Right renal pelvis (tissue), 4 donors: ENCODE measurements at regions not wholly inside any gene's neighbourhood (a gene's known extent, or its start where the extent isn't known, plus 50 kb on each side); places are given as distances from the start of the nearest gene placed in this dataset.
"Not testable (repeated sequence)": the region's sequence is repeated elsewhere in the genome, so short reads cannot be mapped to it uniquely, and the experiment has no call there.

Experiments
- DNase-seq, 4 donors: peaks; one replicate each; pipeline ENCODE4 v3.0.0-alpha.2; 2013; ENCODE audit warnings: low read depth in 4 of 4, low spot score in 3 of 4, missing footprints in 1 of 4

GRCh38 chrX:108896349-108896748, 160.0 kb upstream of the IRS4 start:
- DNase-seq: not testable (repeated sequence)

GRCh38 chrX:108892501-108892900, 156.1 kb upstream of the IRS4 start:
- no peak for DNase-seq

- DNase-seq: no peak
Measured at GRCh38 chrX:108875548-108875947, 139.2 kb upstream of the IRS4 start.

GRCh38 chrX:108843039-108843438, 106.7 kb upstream of the IRS4 start:
- DNase-seq: not testable (repeated sequence)

- no peak for DNase-seq
Measured at GRCh38 chrX:108833993-108834392, 97.6 kb upstream of the IRS4 start.

GRCh38 chrX:108811891-108812290, 75.5 kb upstream of the IRS4 start:
- DNase-seq: no peak

GRCh38 chrX:108795240-108795639, 58.9 kb upstream of the IRS4 start:
- DNase-seq: no peak
